HEK293 (cell line): ENCODE measurements at regions not wholly inside any gene's neighbourhood (a gene's known extent, or its start where the extent isn't known, plus 50 kb on each side); places are given as distances from the start of the nearest gene placed in this dataset.

ENCODE experiments used
- CTCF ChIA-PET: fragments of 350-600 bp; formaldehyde crosslinking; extraction: SDS; loops from one replicate; lab custom pipeline; 2021; ENCODE audit warnings: antibody characterized with exemption; lab: Yijun Ruan, JAX
- POLR2A ChIA-PET: fragments of 300-600 bp; formaldehyde crosslinking; extraction: SDS; loops from one replicate; lab custom pipeline; 2020; ENCODE audit warnings: antibody characterized with exemption, inconsistent platforms; lab: Yijun Ruan, JAX
- H3K27ac ChIP-seq: fragments of 200-500 bp; sonication (Bioruptor generic); 2 replicates; pipeline ENCODE4 v1.5.1; 2014; ENCODE audit warnings: low read depth, low read length, control low read depth, inconsistent platforms; ENCODE audit errors: extremely low read depth
- H3K36me3 ChIP-seq, 2 experiments: fragments of 200-500 bp in 1 of 2; sonication (Bioruptor generic) in 1 of 2; 1 replicate in 1 of 2; 2 replicates in 1 of 2; pipeline ENCODE4 v1.5.1; 2014 to 2017; ENCODE audit warnings: inconsistent platforms in 2 of 2, low read length in 2 of 2; ENCODE audit not compliant: control insufficient read depth in 2 of 2, insufficient read depth in 1 of 2
- H3K4me1 ChIP-seq: fragments of 200-500 bp; sonication (Bioruptor generic); 2 replicates; pipeline ENCODE4 v1.5.1; 2014; ENCODE audit warnings: mild to moderate bottlenecking, low read length, inconsistent platforms; ENCODE audit not compliant: control insufficient read depth, insufficient read depth
- H3K4me3 ChIP-seq: 2 replicates; pipeline ENCODE4 v1.5.1; 2011; ENCODE audit warnings: low read depth, mild to moderate bottlenecking, control low read depth, low read length, moderate library complexity
- H3K9me3 ChIP-seq: fragments of 200-500 bp; sonication (Bioruptor generic); 2 replicates; pipeline ENCODE4 v1.5.1; 2014; ENCODE audit warnings: low read depth, low read length, inconsistent platforms; ENCODE audit not compliant: control insufficient read depth, insufficient read depth
- EGR2 ChIP-seq: fragments of 450-650 bp; formaldehyde crosslinking; IDR thresholded peaks from 2 replicates; pipeline ENCODE4 v1.5.1; 2016; ENCODE audit warnings: low read depth, missing biosample characterization, missing genetic modification characterization
- GFI1B ChIP-seq: fragments of 450-650 bp; formaldehyde crosslinking; IDR thresholded peaks from 2 replicates; pipeline ENCODE4 v1.5.1; 2016; ENCODE audit warnings: missing biosample characterization, missing genetic modification characterization
- GLIS2 ChIP-seq: fragments of 450-650 bp; formaldehyde crosslinking; IDR thresholded peaks from 2 replicates; pipeline ENCODE4 v1.5.1; 2016; ENCODE audit warnings: missing biosample characterization, missing genetic modification characterization
- IKZF3 ChIP-seq: fragments of 450-650 bp; IDR thresholded peaks from 2 replicates; pipeline ENCODE4 v1.5.0; 2018; ENCODE audit warnings: missing biosample characterization, mild to moderate bottlenecking, missing genetic modification characterization, moderate library complexity
- MYNN ChIP-seq: fragments of 450-650 bp; formaldehyde crosslinking; IDR thresholded peaks from 2 replicates; pipeline ENCODE4 v1.5.1; 2016; ENCODE audit warnings: missing biosample characterization, missing genetic modification characterization, borderline replicate concordance
- REPIN1 ChIP-seq: fragments of 450-650 bp; formaldehyde crosslinking; IDR thresholded peaks from 2 replicates; pipeline ENCODE4 v1.5.1; 2017; ENCODE audit warnings: missing biosample characterization, missing genetic modification characterization, low read depth
- SCRT2 ChIP-seq: fragments of 450-650 bp; formaldehyde crosslinking; IDR thresholded peaks from 2 replicates; pipeline ENCODE4 v1.5.1; 2016; ENCODE audit warnings: missing biosample characterization, missing genetic modification characterization
- YY2 ChIP-seq: fragments of 450-650 bp; formaldehyde crosslinking; IDR thresholded peaks from 2 replicates; pipeline ENCODE4 v1.5.1; 2016; ENCODE audit warnings: missing biosample characterization, missing genetic modification characterization
- ZBTB17 ChIP-seq: fragments of 450-650 bp; formaldehyde crosslinking; IDR thresholded peaks from 2 replicates; pipeline ENCODE4 v1.5.1; 2016; ENCODE audit warnings: missing biosample characterization, missing genetic modification characterization
- ZNF175 ChIP-seq: fragments of 450-650 bp; formaldehyde crosslinking; IDR thresholded peaks from 2 replicates; pipeline ENCODE4 v1.5.1; 2016; ENCODE audit warnings: missing biosample characterization, missing genetic modification characterization
- ZNF221 ChIP-seq: fragments of 450-650 bp; formaldehyde crosslinking; IDR thresholded peaks from 2 replicates; pipeline ENCODE4 v1.5.1; 2017; ENCODE audit warnings: missing biosample characterization, missing genetic modification characterization, borderline replicate concordance
- ZNF24 ChIP-seq: fragments of 450-650 bp; formaldehyde crosslinking; IDR thresholded peaks from 2 replicates; pipeline ENCODE4 v1.5.1; 2016; ENCODE audit warnings: missing biosample characterization, missing genetic modification characterization
- ZNF292 ChIP-seq: fragments of 450-650 bp; formaldehyde crosslinking; IDR thresholded peaks from 2 replicates; pipeline ENCODE4 v1.5.1; 2016; ENCODE audit warnings: low read depth, missing biosample characterization, missing genetic modification characterization, borderline replicate concordance
- ZNF510 ChIP-seq: fragments of 450-650 bp; formaldehyde crosslinking; IDR thresholded peaks from 2 replicates; pipeline ENCODE4 v1.5.1; 2018; ENCODE audit warnings: mild to moderate bottlenecking, missing genetic modification characterization, missing biosample characterization; ENCODE audit not compliant: insufficient replicate concordance
- ZNF529 ChIP-seq: fragments of 450-650 bp; formaldehyde crosslinking; IDR thresholded peaks from 2 replicates; pipeline ENCODE4 v1.5.1; 2017; ENCODE audit warnings: missing genetic modification characterization, missing biosample characterization; ENCODE audit not compliant: insufficient replicate concordance
- ZNF544 ChIP-seq: fragments of 450-650 bp; formaldehyde crosslinking; IDR thresholded peaks from 2 replicates; pipeline ENCODE4 v1.5.0; 2017; ENCODE audit warnings: missing biosample characterization, missing genetic modification characterization
- ZNF549 ChIP-seq: fragments of 450-650 bp; IDR thresholded peaks from 2 replicates; pipeline ENCODE4 v1.5.1; 2018; ENCODE audit warnings: missing biosample characterization, missing genetic modification characterization, mild to moderate bottlenecking, inconsistent platforms, moderate library complexity
- ZNF610 ChIP-seq: fragments of 450-650 bp; formaldehyde crosslinking; IDR thresholded peaks from 2 replicates; pipeline ENCODE4 v1.5.1; 2016; ENCODE audit warnings: missing biosample characterization, missing genetic modification characterization, borderline replicate concordance
- ZNF654 ChIP-seq: fragments of 450-650 bp; formaldehyde crosslinking; IDR thresholded peaks from 2 replicates; pipeline ENCODE4 v1.5.1; 2016; ENCODE audit warnings: low read depth, missing biosample characterization, missing genetic modification characterization
- ZNF768 ChIP-seq: fragments of 450-650 bp; formaldehyde crosslinking; IDR thresholded peaks from 2 replicates; pipeline ENCODE4 v1.5.1; 2018; ENCODE audit warnings: missing biosample characterization, mild to moderate bottlenecking, missing genetic modification characterization
- ZNF785 ChIP-seq: fragments of 450-650 bp; formaldehyde crosslinking; IDR thresholded peaks from 2 replicates; pipeline ENCODE4 v1.5.1; 2016; ENCODE audit warnings: missing biosample characterization, missing genetic modification characterization
- ZNF791 ChIP-seq: fragments of 450-650 bp; formaldehyde crosslinking; IDR thresholded peaks from 2 replicates; pipeline ENCODE4 v1.5.1; 2016; ENCODE audit warnings: missing biosample characterization, missing genetic modification characterization
- ZSCAN16 ChIP-seq: fragments of 450-650 bp; formaldehyde crosslinking; IDR thresholded peaks from 2 replicates; pipeline ENCODE4 v1.5.1; 2016; ENCODE audit warnings: missing biosample characterization, missing genetic modification characterization
- TF ChIP-seq, protein P1 (sequence below): fragments of 450-650 bp; formaldehyde crosslinking; IDR thresholded peaks from 2 replicates; pipeline ENCODE4 v1.5.1; 2016; ENCODE audit warnings: missing biosample characterization, missing genetic modification characterization
- TF ChIP-seq, protein P2 (sequence below): fragments of 450-650 bp; formaldehyde crosslinking; IDR thresholded peaks from 2 replicates; pipeline ENCODE4 v1.5.1; 2016; ENCODE audit warnings: missing biosample characterization, missing genetic modification characterization
- TF ChIP-seq, protein P3 (sequence below): fragments of 450-650 bp; formaldehyde crosslinking; IDR thresholded peaks from 2 replicates; pipeline ENCODE4 v1.5.1; 2017; ENCODE audit warnings: missing biosample characterization, missing genetic modification characterization

GRCh38 chr4:38511702-38512101 lies 152.3 kb upstream of the KLF3 start:
- POLR2A ChIA-PET, result no interaction called here

DNA sequence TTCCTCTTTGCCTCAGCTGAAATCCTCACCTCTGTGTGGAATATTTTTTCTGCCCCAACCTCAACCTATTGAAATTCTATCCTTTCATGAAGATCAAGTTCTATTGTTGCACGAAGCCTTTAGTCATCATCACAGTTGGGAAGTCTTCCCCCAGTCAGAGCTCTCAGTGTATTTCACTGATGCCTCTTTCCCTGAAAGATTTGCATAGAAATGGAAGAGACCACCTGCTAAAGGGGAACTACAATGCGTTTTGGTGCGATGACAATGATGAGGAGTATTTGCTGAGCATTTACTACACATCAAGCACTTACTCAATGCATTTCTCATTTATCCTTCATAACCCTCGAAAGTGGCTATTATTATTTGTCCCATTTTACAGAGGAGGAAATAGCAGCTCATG lies 151.2 kb upstream of the KLF3 start:
- Histone ChIP-seq H3K9me3 (no peaks in the 10 kb centered on the region), H3K36me3 (no peaks in the 10 kb centered on the region), H3K4me1 (no peaks in the 10 kb centered on the region), H3K4me3 (no peak overlapping the region)
- no peak for TF ChIP-seq ZNF768
- no peak for TF ChIP-seq ZNF292 (tag by site-specific recombination)
- no peak for TF ChIP-seq ZNF529
- no peak for TF ChIP-seq YY2 (tag by site-specific recombination)
- no peak for TF ChIP-seq ZNF791 (tag by site-specific recombination)
- TF ChIP-seq, protein P1, sequence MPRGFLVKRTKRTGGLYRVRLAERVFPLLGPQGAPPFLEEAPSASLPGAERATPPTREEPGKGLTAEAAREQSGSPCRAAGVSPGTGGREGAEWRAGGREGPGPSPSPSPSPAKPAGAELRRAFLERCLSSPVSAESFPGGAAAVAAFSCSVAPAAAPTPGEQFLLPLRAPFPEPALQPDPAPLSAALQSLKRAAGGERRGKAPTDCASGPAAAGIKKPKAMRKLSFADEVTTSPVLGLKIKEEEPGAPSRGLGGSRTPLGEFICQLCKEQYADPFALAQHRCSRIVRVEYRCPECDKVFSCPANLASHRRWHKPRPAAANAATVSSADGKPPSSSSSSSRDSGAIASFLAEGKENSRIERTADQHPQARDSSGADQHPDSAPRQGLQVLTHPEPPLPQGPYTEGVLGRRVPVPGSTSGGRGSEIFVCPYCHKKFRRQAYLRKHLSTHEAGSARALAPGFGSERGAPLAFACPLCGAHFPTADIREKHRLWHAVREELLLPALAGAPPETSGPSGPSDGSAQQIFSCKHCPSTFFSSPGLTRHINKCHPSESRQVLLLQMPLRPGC (tag by site-specific recombination), result no peak
- TF ChIP-seq, protein P2, sequence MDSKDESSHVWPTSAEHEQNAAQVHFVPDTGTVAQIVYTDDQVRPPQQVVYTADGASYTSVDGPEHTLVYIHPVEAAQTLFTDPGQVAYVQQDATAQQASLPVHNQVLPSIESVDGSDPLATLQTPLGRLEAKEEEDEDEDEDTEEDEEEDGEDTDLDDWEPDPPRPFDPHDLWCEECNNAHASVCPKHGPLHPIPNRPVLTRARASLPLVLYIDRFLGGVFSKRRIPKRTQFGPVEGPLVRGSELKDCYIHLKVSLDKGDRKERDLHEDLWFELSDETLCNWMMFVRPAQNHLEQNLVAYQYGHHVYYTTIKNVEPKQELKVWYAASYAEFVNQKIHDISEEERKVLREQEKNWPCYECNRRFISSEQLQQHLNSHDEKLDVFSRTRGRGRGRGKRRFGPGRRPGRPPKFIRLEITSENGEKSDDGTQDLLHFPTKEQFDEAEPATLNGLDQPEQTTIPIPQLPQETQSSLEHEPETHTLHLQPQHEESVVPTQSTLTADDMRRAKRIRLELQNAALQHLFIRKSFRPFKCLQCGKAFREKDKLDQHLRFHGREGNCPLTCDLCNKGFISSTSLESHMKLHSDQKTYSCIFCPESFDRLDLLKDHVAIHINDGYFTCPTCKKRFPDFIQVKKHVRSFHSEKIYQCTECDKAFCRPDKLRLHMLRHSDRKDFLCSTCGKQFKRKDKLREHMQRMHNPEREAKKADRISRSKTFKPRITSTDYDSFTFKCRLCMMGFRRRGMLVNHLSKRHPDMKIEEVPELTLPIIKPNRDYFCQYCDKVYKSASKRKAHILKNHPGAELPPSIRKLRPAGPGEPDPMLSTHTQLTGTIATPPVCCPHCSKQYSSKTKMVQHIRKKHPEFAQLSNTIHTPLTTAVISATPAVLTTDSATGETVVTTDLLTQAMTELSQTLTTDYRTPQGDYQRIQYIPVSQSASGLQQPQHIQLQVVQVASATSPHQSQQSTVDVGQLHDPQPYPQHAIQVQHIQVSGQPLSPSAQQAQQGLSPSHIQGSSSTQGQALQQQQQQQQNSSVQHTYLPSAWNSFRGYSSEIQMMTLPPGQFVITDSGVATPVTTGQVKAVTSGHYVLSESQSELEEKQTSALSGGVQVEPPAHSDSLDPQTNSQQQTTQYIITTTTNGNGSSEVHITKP (tag by site-specific recombination), result peak; percentile 48
- no peak for TF ChIP-seq ZNF785 (tag by site-specific recombination)
- TF ChIP-seq ZNF221, result no peak
- TF ChIP-seq, all 188 proteins: peak for 1
- POLR2A ChIA-PET, result no interaction called here
- CTCF ChIA-PET, result no interaction called here
- H3K27ac ChIP-seq, result no peak overlapping the region

More at GRCh38 chr4:38511702-38512101, 152.3 kb upstream of the KLF3 start:
- no peaks in the 10 kb centered on the region for H3K4me1 ChIP-seq
- H3K36me3 ChIP-seq, result no peaks in the 10 kb centered on the region
- no peak overlapping the region for H3K27ac ChIP-seq
- TF ChIP-seq REPIN1 (tag by site-specific recombination), result no peak
- 0 out of 2 replicates have a peak, but pooled peaks have one; percentile 9 for TF ChIP-seq SCRT2
- TF ChIP-seq GFI1B (tag by site-specific recombination), result no peak
- TF ChIP-seq, all 188 proteins: peak for 1
- CTCF ChIA-PET, result no interaction called here
- H3K9me3 ChIP-seq, result no peaks in the 10 kb centered on the region
- no peak overlapping the region for H3K4me3 ChIP-seq

DNA sequence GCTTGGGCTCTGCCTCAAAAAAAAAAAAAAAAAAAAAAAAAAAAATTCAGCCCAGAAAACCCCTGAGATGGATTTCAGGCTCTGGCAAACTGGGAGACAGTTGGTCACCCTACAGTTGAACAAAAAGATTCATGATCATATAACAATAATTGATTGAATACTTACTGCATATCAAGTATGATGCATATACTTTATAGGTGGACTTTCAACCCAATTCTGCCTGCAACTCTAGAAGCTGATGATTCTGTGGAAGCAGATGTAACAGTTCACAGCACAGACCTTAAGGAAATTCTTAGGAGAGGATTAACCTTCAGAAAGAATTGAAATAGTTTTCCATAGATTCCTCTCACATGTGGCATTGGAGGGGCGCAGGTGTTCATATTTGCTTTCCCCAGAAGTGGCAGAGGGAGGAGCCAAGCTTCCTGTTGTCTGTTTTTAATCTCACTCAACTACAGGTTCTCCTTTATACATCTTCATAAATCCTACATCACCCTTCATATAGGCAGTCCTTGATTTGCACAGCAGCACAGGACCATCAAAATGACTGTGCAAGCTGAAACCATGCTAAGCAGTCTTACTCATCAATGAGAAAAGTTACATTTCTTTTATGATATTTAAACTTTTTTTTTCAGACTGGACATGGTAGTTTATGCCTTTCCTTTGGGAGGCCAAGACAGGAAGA lies 149.4 kb upstream of the KLF3 start:
- ChIA-PET POLR2A (no interaction called here), CTCF (interaction anchor here (0.7 kb wide), 1 partner anchor 65 kb away, joined by 6 read pairs; no protein-coding TSS in a partner anchor)
- no peak overlapping the region for H3K4me3 ChIP-seq
- H3K36me3 ChIP-seq, result no peaks in the 10 kb centered on the region
- no peaks in the 10 kb centered on the region for H3K9me3 ChIP-seq
- H3K4me1 ChIP-seq, result no peaks in the 10 kb centered on the region
- no peak overlapping the region for H3K27ac ChIP-seq
- TF ChIP-seq, protein P3, sequence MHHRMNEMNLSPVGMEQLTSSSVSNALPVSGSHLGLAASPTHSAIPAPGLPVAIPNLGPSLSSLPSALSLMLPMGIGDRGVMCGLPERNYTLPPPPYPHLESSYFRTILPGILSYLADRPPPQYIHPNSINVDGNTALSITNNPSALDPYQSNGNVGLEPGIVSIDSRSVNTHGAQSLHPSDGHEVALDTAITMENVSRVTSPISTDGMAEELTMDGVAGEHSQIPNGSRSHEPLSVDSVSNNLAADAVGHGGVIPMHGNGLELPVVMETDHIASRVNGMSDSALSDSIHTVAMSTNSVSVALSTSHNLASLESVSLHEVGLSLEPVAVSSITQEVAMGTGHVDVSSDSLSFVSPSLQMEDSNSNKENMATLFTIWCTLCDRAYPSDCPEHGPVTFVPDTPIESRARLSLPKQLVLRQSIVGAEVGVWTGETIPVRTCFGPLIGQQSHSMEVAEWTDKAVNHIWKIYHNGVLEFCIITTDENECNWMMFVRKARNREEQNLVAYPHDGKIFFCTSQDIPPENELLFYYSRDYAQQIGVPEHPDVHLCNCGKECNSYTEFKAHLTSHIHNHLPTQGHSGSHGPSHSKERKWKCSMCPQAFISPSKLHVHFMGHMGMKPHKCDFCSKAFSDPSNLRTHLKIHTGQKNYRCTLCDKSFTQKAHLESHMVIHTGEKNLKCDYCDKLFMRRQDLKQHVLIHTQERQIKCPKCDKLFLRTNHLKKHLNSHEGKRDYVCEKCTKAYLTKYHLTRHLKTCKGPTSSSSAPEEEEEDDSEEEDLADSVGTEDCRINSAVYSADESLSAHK (tag by site-specific recombination), result no peak
- TF ChIP-seq GLIS2 (tag by site-specific recombination) (no peak), ZNF610 (tag by site-specific recombination) (no peak), MYNN (tag by site-specific recombination) (no peak), ZNF544 (tag by site-specific recombination) (no peak), EGR2 (tag by site-specific recombination) (no peak), ZNF549 (tag by site-specific recombination) (no peak), ZNF175 (no peak), ZNF510 (tag by site-specific recombination) (no peak), ZNF24 (tag by site-specific recombination) (no peak), ZNF654 (tag by site-specific recombination) (no peak), ZBTB17 (tag by site-specific recombination) (no peak), ZSCAN16 (tag by site-specific recombination) (no peak), IKZF3 (tag by site-specific recombination) (no peak)
